ENCODE measurements at regions not wholly inside any gene's neighbourhood (a gene's known extent, or its start where the extent isn't known, plus 50 kb on each side); places are given as distances from the start of the nearest gene placed in this dataset.

DNA sequence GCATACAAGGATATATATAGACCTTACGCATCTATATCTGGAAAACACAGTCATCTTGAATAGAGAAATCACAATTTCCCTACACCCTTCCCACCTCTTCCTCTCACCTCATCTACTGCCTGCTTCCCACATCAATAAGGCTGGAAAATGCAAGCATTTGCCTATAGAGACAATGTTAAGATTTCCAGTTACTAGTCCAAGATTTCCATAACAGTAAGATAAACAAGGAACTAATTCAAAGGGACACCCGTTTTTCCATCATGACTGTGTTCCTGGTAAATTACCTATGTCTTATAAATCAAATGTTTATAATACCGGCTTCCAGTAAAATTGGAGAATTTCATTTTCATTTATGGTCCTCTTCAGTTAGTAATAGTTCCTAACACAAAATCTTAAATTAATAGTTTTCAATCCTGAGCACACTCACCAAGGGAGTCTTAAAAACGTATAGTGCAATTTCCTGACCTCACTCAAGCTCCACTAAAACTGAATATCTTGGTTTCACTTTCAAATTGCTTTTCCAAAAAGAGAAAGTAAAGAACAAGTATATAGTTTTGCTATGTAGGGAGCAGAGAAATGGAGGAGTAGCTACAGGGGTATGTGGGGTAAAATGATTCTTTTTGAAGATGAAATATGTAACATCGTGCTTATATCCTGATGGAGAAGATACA, 398.7 kb downstream of the PLPP3 start:
- DNase-seq: no peak

DNA sequence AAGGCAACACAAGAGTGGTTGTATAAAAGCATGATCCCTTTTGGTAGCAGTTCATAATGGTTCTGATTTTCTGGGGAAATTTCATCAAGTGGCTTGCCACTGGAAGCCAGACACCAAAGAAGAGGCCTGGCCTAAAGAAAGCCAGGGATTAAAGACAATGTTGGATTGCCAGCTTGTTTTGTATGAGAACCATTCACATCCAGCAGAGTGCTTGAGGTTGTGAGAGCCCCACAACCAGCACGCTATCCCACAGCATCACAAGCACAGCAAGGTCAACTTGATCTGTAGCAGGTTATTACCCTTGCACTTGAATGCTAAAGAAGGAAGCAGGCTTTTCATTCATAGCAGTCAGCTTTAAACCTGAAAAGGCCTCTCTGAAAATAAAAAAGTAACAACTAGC, 399.8 kb downstream of the PLPP3 start:
- no peak for DNase-seq

DNA sequence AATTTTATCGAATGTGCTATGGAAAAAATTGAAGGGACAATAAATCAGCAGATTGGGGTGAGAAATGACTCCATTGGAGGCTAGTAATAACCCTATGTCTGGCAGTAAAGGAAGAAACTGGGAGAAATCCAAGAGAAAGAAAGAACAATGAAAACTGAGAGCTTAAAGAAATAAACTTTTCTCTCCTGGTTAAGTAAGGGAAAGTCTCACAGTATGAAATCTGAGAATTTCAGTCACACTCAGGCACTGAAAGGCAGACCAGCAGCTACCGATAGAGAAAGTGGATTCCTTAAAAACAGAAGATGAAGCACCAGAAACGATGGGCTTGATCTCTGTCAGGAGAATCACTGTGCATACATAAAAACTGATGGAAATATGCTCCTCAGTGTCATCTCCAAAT, 404.2 kb downstream of the PLPP3 start:
- DNase-seq: no peak

DNA sequence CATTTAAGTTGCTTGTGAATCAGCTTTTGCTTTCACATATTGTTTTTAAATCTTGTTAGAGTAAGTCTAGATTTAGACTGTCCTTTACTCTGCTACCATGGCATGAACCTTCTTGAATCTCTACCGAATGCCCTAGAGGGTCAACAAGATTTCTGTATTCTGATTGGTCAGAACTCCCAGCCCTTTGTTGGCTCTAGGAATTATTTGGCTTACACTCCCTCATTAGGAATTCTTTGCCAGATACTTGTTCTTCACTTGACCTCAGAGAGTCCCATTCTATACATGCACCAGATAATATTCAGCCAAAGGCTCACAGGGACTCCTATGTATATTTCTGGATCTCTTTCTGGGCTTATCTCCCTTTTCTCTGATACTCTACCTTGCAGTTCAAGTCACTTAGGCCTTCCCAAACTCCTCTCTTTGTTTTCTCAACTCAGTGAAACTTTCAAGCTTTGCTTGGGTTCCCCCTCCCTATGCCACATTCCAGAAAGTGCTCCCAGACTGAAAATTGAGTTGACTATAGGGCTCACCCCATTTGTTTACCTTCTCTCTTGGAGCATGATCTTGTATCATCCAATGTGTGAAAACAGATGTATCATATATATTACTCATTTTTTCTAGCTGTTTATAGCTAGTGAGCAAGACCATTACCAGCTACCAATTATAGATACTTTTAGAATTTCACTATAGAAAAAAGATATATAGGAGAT, 405.0 kb downstream of the PLPP3 start:
- DNase-seq: no peak

DNA sequence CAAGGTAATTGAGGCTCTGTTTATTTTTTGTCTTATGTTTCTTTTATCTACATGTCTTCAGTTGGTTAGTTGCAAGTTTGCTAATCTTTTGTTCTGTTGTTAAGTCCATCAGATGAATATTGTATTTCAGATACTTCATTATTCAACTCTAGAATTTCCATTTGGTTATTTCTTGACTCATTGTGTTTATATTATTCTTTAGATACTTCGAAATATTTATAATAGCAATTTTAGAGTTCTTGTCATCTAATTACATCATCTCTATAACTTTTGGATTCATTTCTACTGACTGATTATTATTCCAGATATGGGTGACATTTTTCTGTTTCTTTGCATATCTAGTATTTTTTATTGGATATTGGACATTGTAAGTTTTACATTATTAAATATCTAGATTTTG, 405.6 kb downstream of the PLPP3 start:
- DNase-seq: no peak

DNA sequence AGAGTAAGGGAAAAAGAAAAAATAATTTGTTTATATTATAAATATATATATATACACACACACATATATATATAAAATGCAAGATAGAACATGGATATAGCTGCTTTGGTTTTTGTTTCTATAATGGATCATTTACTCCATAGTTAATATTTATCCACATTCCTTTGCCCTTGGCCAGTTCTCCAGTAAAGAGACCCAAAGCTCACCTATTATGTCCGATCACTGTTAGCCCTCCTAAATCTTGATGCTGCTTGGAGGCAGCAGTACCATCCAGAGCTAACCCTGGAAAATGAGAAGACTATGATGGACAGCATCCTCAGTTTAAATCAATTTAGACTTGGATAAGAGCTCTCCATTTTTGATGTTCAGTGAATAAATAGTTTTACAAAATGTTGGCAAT, 407.7 kb downstream of the PLPP3 start:
- no peak for DNase-seq

DNA sequence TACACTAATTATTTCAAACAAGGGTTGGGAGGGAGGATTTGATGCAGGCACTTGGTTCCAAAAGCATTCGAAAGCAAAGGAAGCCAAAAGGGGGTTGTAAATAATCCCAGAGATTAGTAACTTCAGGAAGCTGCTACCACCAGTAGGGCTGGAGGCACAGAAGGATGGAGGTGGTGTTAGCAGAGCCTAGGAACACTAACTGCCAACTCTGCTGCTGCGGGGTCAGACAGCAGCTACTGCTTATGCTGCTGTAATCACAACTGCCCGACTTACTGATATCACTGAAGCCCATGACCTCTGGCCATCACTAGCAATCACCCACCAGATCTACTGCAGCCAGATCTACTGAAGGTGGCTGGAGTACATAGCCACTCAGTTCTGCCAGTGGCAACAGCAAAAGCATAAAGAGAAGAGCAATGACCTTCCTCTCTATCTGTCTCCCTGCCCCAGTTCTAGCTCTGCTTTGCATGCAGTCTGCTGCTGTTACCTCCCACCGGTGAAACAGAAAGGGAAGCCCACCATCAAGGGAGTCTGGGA, 408.5 kb downstream of the PLPP3 start:
- no peak for DNase-seq

DNA sequence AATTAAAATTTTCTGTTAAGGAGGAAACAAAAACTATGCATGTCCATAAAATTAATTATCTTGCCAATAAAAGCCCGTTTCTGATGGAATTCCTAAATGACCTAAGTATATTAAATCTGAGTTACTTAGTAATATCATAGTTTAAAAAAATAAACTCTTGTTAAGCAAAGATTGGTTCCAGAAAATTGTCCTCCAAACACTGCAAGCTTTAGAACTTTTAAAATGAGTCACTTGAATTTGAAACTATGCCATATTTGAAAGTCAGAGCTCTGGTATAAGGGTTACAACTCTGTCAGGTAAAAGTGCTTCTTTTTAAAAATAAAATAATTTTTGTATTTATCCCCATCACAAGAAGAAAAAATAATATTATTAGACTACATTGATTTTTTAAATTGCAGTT, 409.5 kb downstream of the PLPP3 start:
- DNase-seq: no peak

DNA sequence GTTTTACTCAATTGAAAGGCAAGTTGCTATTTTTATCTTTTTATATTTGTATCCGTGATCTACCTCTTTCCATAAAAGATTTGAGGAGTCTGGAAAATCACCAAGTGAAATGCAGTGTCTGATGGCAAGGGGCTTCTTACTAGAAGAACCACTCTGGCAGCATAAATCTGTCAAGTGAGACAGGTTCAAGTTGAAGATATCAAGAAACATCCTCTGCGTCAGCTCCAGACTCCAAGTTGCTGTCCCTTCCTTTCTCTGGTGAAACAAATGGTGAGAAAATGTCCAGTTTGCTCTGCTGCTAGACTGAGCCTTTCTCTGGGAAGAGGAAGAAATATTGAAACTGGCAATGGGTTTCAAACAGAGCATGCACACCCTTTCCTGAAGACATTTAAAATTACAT, 411.2 kb downstream of the PLPP3 start:
- DNase-seq: no peak

DNA sequence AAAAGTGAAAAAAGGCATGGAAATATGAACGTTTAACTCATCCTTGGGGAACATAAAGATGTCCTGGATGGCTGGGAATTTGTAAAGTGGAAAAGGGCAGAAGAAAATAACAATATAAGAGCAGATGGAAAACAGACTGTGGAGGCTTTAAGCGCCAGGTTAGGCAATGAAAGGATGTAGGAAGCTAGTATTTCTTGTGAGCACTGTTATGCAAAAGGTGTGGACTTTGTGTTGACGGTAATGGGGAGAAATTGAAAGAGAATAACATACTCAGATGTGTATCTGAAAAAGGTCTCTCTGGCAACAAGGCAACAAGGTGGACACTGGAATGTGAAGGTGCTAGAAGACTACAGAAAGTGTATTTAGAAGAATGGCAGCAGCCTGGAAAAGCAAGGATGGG, 411.8 kb downstream of the PLPP3 start:
- no peak for DNase-seq

DNA sequence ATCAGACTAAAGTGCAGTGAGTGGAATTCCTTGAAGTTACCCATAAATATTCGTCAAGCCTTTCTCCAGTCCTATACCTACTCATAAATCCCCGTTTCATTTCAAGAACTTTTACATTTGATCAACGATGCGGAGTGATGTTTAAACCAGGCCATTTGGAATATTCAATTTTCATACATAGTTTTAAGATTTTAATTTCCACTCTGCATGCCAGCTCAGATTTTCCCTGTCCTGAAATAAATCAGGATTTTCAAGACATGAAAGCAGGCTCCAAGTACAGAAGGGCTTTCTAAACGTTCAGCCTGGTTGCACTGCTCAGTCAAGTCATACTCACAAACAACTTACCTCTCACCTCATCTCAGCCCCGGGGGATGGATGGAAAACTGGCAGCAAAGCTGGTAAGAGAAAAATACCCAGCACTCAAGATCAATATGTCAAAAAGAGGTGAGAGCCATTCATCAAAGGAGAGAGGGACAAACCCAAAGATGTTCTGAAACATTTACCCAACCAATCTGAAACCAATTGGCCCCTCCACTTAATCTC, 418.5 kb downstream of the PLPP3 start:
- DNase-seq: peak; percentile 17

DNA sequence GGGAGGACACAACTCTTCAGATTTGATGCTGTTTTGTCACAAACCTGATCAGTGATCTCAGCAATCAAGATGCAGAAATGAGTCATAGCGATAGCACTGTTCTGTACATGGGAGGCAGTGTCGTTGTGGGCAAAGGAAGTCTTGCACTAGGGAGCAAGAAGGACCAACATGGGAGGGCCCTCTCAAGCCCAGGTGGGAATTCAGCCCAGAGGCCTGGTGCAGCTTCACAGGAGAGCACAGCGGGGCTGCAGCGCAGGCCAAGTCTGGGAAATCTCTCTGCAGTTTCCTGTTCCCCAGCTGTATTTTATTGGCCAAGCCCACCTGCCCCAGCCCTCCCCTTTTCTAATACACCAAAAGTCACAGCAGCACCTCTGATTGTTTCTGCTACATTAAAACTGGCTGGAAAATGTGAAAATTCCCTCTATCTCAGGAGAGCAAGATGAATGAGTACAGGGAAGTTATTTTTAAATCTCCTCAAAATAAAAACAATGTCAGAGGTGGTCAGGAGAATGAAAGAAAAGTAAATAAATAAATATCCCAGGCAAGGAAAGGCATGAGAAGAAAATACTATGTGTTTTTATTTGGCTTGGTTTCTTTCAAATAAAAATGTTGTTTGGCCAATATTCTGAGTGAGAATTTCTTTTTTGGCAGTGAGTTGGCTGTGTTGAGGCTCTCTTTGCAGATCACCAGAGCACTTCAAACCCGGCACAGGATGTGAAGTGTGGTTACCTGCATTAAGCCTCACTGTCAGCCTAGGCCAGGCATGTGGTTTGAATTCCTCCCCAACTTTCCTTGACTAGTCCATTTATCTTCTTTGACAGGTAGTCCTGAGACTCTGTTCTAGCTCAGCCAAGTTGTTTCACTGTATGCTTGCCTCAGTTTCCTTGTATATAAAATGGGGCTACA, 422.1 kb downstream of the PLPP3 start:
- DNase-seq: no peak

DNA sequence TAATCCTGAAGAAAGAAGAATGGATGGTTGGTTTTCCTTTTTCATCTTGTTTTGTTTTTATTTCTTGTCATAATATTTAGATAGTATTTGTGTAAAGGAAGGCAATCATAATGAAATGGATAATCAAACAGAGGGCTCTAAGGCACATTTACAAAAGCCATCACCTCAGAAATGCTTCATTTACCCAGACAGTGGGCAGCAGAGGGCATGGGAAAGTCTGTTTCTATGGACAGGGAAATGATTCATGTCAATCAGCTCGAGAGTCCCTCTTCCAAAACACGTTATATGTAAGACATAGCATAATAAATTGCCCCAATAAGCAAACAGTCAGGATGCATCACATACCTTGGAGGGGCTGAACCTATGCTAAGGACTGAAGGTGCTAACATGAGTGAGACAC, 426.1 kb downstream of the PLPP3 start:
- DNase-seq: peak; percentile 36

DNA sequence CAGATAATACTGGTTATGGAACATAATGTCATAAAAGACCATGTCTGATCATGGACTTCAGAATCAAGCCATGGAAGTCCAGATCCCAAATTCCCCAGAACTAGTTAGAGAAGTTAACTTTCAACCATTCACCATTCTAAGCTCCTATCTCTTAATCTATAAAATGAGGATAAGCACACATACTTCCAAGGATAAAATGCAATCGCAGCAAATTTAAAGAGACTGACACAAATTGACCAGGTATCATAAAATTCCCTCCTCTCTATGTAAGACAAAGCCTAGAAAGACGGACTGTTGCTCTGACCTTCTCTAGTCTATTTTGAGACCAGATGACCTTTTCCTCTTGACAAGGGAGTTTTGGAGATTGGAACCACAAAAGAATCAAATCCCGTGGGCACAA, 426.7 kb downstream of the PLPP3 start:
- no peak for DNase-seq

DNA sequence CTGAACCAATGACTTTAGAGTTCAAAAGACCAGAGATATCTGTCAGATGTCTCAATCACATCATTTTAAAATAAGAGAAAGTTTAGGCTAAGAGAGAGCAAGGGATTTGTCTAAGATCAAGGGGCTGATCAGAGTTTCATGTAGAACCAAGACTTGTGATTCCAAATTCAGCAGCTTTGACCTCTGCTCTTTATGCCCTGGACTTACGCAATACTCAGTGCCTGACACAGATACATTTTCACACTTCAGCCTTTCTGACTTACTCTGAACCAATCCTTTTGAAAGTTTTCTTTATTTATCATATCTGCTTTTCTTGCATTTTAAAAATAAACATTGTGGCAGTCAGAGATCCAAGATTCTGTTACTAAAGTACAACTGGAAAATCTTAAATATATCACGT, 428.0 kb downstream of the PLPP3 start:
- DNase-seq: no peak

DNA sequence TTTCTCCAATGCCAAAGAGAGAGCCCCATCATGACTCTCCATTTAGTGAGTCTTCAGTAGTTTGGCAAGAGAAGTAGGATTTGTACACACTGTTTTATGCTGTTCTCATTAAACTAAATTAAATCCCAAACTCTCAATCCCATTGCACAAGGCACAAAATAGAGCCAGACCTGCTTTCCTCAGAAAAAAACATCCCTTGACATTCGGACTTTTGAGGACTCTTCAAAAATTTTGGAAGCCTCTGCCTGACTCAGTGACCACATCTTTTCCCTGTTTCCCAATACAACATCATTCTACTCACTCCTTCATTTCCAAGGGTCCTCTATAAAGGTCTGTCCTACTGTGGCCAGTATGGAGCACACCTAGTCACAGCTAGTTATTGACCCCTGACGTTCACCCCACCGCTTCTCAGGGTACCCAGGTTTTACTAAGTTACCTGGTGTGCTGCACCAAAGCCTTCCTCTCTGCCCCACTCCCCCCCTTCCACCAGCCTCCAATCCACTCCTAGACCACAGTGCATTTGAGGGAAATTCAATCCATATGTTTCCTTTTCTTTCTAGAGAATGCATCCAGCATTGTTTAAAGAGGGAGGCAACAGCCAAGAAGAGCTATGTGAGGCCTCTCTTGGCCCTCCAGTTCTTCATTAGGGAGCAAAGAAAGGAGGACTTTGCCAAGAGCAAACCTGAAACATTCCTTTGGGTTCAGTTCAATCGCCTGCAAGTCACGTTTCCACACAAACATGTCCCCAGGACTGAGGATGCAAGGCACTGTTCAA, 428.7 kb downstream of the PLPP3 start:
- DNase-seq: no peak

DNA sequence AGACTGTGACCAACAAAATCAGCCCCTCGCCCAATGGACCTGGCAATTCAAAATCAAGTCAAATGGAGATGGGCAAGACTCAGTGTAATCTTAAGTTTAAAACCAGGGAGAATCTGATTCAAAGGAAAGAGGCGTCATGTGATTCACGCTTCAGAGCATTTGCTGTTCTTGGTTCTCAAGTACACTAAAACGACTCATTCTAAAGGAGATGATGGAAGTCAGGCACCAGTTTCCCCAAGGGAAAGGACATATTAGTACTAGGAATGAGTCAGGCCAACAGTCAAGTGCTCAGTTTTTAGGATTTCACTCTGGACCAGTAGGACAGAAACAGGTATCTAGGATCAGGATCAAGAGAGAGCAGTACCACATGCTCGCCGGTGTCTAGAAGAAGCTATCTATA, 429.6 kb downstream of the PLPP3 start:
- no peak for DNase-seq

DNA sequence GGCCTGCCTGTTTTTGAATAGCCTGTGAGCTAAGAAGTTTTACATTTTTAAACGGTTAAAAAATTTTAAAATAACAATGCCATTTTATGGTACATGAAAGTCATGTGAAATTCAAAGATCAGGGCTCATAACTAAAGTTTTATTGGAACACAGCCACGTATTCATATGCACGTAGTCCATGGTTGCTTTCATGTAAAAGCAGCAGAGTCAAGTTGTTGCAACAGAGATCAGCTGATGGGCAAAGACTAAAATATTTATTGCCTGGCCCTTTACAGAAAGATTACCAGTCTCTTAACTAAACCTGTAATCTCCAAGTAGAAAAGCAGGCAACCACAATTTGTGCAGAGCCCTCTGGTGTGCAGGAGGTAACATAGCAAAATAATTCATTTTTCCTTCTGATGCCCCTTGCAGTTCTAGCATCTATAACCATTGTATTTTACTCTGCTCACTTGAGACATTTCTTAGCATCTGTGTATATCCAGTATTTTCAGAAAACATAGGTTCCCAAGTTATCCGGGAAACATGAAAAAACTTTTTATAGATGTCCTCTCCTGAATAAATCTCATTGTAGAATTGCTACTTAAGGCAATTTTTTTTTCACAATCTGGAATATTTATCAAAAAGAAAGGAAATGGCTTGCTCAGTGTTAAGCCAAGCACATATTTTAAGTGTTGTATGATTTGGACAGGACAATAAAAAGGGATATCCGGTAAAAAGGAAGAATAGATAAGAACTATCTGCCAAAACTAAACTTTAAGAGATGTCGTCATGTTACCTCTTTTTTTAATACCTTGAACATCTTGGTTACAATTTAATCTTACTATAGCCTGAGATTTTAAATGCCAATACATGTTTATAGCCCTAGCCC, 430.8 kb downstream of the PLPP3 start:
- DNase-seq: no peak

DNA sequence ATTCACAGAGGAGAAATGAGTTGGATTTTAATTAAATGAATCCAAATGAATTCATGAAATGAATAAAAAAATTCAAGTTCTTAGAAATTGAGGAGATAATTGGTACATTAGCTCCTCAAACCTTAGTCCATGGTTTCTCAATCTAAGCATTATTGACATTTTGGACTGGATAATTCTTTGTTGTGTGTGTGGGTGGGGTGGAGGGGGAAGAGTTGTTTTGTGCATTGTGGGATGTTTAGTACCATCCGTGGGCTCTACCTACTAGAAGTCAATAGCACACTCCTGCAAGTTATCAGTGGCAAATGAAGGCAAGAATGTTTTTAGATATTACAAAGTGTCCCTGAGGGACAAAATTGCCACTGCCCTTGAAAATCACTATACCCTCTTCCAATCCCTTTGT, 431.9 kb downstream of the PLPP3 start:
- DNase-seq: no peak

DNA sequence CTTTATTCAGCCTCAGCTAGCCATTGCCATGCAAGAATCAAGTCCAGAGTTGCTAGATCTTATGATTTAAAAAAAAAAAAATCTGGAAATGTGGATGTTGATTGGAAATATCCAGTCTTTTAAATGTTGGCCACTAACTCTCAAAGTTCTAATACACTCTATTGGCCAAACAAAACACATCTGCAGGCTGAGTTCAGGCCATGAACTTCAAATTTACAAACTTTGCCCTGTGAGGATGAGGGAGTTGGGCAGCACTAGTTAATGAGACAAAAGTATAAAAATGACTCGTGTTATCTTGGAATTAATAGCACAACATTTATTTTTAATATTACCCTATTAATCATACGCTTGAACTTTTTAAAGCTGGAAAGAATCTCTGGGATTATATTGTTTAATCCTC, 432.3 kb downstream of the PLPP3 start:
- no peak for DNase-seq

DNA sequence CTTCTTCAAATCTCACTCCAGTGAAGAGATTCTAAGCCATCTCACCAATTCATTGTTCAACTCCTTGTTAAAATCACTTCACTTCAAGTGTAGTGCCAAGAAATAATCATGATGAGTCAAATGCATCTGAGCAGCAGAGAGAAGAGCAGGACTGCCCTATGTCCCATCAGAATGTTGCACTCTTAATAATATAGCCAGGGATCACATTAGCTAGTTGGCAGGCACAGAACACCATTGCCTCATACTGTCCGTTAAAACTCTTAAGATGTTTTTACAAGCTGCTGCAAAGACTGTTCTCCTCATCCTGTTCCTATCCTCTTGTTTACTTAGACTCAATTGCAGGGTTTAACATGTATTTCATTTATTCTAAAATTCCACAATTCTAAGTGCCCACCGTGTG, 432.9 kb downstream of the PLPP3 start:
- DNase-seq: no peak

DNA sequence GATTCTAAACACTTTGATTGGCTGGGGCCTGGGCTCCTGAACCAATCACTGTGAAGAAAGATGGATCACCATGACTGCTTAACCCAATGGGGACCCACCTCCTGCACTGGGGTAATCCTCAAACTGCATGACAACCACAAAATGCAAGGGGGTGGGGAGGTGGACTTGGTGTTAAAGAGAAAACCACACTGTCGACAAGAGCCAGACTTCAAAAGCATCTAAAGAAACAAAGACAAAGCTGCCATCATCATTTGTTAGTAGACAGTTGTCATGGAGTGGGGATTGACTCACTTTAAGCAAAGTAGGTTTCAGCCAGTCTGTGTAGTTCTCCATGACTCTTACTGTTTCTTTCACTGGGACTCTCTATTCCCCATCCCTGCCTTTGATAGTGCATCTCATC, 433.8 kb downstream of the PLPP3 start:
- DNase-seq: no peak

Measured in retina (tissue), 1 donor.